ENCODE measurements at regions not wholly inside any gene's neighbourhood (a gene's known extent, or its start where the extent isn't known, plus 50 kb on each side); places are given as distances from the start of the nearest gene placed in this dataset.
A peak's percentile ranks its signal among the peaks of the same experiment; 100 is the strongest.

- Mint-ChIP-seq H3K27me3 (peaks cover 2% of the 10 kb centered on the region), H3K27ac (no peak overlapping the region), H3K4me3 (no peak overlapping the region), H3K9me3 (no peaks in the 10 kb centered on the region), H3K36me3 (ENCODE audit: low read depth) (no peaks in the 10 kb centered on the region), H3K4me1 (ENCODE audit: low read depth) (no peaks in the 10 kb centered on the region)
- ATAC-seq (ENCODE audit: poor library complexity), result no peak
- ChIA-PET POLR2A (no interaction called here), CTCF (no interaction called here)
- Histone ChIP-seq H3K27ac (ENCODE audit: low read depth in 1 of 2, low read length in 2 of 2) (no peak overlapping the region), H3K9me3 (ENCODE audit: control insufficient read depth in 1 of 2, insufficient read depth in 1 of 2, low read length in 2 of 2) (no peaks in the 10 kb centered on the region), H3K4me3 (ENCODE audit: low read length) (no peak overlapping the region), H3K36me3 (ENCODE audit: insufficient read depth, low read length) (no peaks in the 10 kb centered on the region), H3K4me1 (ENCODE audit: insufficient read depth, low read length) (no peaks in the 10 kb centered on the region), H3K27me3 (ENCODE audit: control insufficient read depth in 1 of 2, insufficient read depth in 2 of 2, low read length in 2 of 2) (no peaks in the 10 kb centered on the region)
- DNase-seq, result no peak
- intact Hi-C loops (cut with DNase I, micrococcal nuclease), result no loop called here
- TF ChIP-seq CTCF (IDR thresholded peaks at IDR 0.05), result no peak
Observed at GRCh38 chr13:109483284-109483683, 303.1 kb downstream of the IRS2 start.

DNA sequence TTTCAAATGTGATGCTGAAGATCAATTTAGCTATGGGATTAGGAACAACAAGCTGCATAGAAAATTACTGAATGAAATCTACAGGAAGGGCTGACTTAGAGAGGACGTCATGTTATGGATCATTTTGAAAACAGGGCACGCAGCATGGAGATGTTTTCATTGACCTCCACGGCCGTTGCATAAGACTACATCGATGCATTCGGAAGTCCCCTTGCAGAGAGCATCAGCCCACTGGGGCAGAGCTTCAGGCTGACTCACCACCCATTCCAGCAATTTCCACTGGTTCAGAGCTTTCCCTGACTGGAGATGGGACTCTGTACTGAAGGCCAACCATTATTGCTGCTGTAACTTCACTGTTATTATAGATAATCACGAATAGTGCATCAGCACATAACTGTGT, 305.3 kb downstream of the IRS2 start:
- Histone ChIP-seq H3K27me3 (ENCODE audit: control insufficient read depth in 1 of 2, insufficient read depth in 2 of 2, low read length in 2 of 2) (no peaks in the 10 kb centered on the region), H3K27ac (ENCODE audit: low read depth in 1 of 2, low read length in 2 of 2) (no peak overlapping the region), H3K9me3 (ENCODE audit: control insufficient read depth in 1 of 2, insufficient read depth in 1 of 2, low read length in 2 of 2) (no peaks in the 10 kb centered on the region), H3K36me3 (ENCODE audit: insufficient read depth, low read length) (no peaks in the 10 kb centered on the region), H3K4me1 (ENCODE audit: insufficient read depth, low read length) (no peaks in the 10 kb centered on the region), H3K4me3 (ENCODE audit: low read length) (no peak overlapping the region)
- no peaks in the 10 kb centered on the region for H3K36me3 Mint-ChIP-seq (ENCODE audit: low read depth)
- no peak overlapping the region for H3K4me3 Mint-ChIP-seq
- intact Hi-C loops (cut with DNase I, micrococcal nuclease), result no loop called here
- no peak for TF ChIP-seq CTCF (IDR thresholded peaks at IDR 0.05)
- H3K27me3 Mint-ChIP-seq, result peaks cover 4% of the 10 kb centered on the region
- no peak overlapping the region for H3K27ac Mint-ChIP-seq
- H3K4me1 Mint-ChIP-seq (ENCODE audit: low read depth), result no peaks in the 10 kb centered on the region
- POLR2A ChIA-PET, result no interaction called here
- CTCF ChIA-PET, result no interaction called here
- DNase-seq, result no peak
- H3K9me3 Mint-ChIP-seq, result no peaks in the 10 kb centered on the region
- ATAC-seq (ENCODE audit: poor library complexity), result no peak

GRCh38 chr13:109480011-109480955, 306.1 kb downstream of the IRS2 start:
- POLR2A ChIA-PET, result no interaction called here
- intact Hi-C loops (cut with DNase I, micrococcal nuclease), result no loop called here
- H3K36me3 ChIP-seq (ENCODE audit: insufficient read depth, low read length), result no peaks in the 10 kb centered on the region
- TF ChIP-seq CTCF (IDR thresholded peaks at IDR 0.05), result no peak
- no peak overlapping the region for H3K4me3 Mint-ChIP-seq
- H3K4me1 Mint-ChIP-seq (ENCODE audit: low read depth), result no peaks in the 10 kb centered on the region
- H3K27ac Mint-ChIP-seq, result no peak overlapping the region
- no peak overlapping the region for H3K4me3 ChIP-seq (ENCODE audit: low read length)
- H3K27me3 Mint-ChIP-seq, result peaks cover 4% of the 10 kb centered on the region
- DNase-seq (peak in 1 of 14 experiments; percentile 4), ATAC-seq (ENCODE audit: poor library complexity) (no peak)
- no peaks in the 10 kb centered on the region for H3K36me3 Mint-ChIP-seq (ENCODE audit: low read depth)
- no peaks in the 10 kb centered on the region for H3K9me3 ChIP-seq (ENCODE audit: control insufficient read depth in 1 of 2, insufficient read depth in 1 of 2, low read length in 2 of 2)
- CTCF ChIA-PET, result no interaction called here
- H3K27me3 ChIP-seq (ENCODE audit: control insufficient read depth in 1 of 2, insufficient read depth in 2 of 2, low read length in 2 of 2), result no peaks in the 10 kb centered on the region
- no peaks in the 10 kb centered on the region for H3K4me1 ChIP-seq (ENCODE audit: insufficient read depth, low read length)
- no peak overlapping the region for H3K27ac ChIP-seq (ENCODE audit: low read depth in 1 of 2, low read length in 2 of 2)
- no peaks in the 10 kb centered on the region for H3K9me3 Mint-ChIP-seq

All from CD4-positive, alpha-beta T cell (primary cell).